ENCODE measurements at regions not wholly inside any gene's neighbourhood (a gene's known extent, or its start where the extent isn't known, plus 50 kb on each side); places are given as distances from the start of the nearest gene placed in this dataset.

DNA sequence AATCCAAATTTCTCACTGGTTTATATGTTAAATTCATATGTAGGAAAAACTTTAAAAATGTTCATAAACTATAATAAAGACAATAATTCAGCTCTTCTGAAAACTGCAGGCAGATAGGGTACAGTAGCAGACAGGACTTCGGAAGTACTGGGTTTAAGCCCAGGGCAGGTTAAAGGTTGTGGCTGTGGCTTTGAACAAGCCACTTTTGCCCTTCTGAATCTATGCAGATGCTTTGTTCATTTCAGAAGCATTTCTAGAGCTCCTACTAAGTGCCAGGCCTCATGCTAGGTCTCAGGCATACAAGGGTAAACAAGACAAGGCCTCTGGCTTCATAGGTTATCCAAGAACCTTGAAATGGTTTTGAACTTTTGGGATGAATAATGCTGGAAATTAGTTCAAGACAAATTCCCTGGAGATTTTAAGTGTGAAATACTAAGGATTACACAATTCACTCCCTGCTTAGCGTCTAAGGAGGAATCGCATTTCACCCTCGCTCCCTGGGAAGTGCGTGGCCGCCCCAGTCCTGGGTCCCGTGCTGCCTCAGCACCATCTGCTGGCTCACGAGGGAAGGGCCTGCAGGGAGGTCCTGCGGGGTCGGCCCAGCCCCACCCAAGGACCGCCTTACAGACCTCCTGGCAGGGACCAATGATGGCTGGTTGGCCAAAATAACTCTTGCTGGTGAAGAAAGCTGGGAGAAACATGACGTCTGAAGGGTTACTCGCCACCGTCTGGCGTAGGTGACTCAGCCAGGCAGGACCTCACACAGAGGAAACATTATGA, 67.7 kb upstream of the L3MBTL4 start:
- no peaks in the 10 kb centered on the region for H3K36me3 Mint-ChIP-seq (ENCODE audit: unreplicated experiment)
- H3K9me3 Mint-ChIP-seq (ENCODE audit: unreplicated experiment): no peaks in the 10 kb centered on the region
- peaks cover 4% of the 10 kb centered on the region for H3K4me1 Mint-ChIP-seq (ENCODE audit: unreplicated experiment)
- H3K4me3 Mint-ChIP-seq (ENCODE audit: unreplicated experiment): no peak overlapping the region
- H3K27ac Mint-ChIP-seq (ENCODE audit: unreplicated experiment): no peak overlapping the region
- TF ChIP-seq, protein P1, sequence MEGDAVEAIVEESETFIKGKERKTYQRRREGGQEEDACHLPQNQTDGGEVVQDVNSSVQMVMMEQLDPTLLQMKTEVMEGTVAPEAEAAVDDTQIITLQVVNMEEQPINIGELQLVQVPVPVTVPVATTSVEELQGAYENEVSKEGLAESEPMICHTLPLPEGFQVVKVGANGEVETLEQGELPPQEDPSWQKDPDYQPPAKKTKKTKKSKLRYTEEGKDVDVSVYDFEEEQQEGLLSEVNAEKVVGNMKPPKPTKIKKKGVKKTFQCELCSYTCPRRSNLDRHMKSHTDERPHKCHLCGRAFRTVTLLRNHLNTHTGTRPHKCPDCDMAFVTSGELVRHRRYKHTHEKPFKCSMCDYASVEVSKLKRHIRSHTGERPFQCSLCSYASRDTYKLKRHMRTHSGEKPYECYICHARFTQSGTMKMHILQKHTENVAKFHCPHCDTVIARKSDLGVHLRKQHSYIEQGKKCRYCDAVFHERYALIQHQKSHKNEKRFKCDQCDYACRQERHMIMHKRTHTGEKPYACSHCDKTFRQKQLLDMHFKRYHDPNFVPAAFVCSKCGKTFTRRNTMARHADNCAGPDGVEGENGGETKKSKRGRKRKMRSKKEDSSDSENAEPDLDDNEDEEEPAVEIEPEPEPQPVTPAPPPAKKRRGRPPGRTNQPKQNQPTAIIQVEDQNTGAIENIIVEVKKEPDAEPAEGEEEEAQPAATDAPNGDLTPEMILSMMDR (IDR thresholded peaks at IDR 0.05): peak; percentile 62
- DNase-seq (ENCODE audit: extremely low spot score, unreplicated experiment): no peak
- H3K27me3 Mint-ChIP-seq (ENCODE audit: unreplicated experiment): peaks cover 15% of the 10 kb centered on the region

DNA sequence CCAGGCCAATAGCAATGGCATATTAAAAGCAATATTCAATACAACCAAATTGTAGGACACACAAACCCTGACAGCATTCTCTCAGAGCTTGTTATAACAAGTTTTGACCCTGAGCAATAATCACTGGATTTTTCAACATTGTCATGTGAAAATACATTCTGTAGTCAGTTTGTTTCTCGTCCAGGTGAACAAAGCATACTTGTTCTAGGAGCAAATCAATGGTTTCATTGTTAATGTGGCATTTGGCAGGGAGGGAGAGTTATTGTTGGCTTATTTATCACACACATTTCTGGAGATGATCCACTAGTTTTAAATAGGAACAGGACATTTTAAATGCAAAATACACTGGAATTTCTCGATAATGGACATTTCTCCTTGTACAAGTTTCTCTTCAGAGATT, 69.9 kb upstream of the L3MBTL4 start:
- TF ChIP-seq, protein P1 (IDR thresholded peaks at IDR 0.05): no peak
- Mint-ChIP-seq H3K27ac (ENCODE audit: unreplicated experiment) (no peak overlapping the region), H3K9me3 (ENCODE audit: unreplicated experiment) (no peaks in the 10 kb centered on the region), H3K4me3 (ENCODE audit: unreplicated experiment) (no peak overlapping the region), H3K36me3 (ENCODE audit: unreplicated experiment) (no peaks in the 10 kb centered on the region), H3K27me3 (ENCODE audit: unreplicated experiment) (peaks cover 11% of the 10 kb centered on the region), H3K4me1 (ENCODE audit: unreplicated experiment) (peaks cover 6% of the 10 kb centered on the region)
- no peak for DNase-seq (ENCODE audit: extremely low spot score, unreplicated experiment)

DNA sequence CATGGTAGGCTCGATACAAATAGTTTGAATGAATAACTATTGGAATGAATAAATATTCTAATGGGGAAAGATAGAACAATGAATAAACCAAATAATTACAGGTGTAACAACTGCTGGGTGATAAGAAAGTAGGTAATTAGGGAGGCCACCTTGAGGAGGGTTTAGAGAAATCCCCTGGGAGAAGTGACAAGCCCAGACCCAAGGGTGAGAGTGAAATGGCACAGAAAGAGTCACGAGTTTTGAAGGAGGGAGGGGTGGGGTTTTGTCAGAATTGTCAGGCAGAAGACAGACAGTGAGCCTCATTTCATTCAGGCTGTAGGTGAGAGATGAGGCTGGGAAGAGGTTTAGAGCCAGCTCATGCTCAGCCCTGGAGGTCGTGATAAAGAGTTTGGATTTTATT, 71.6 kb upstream of the L3MBTL4 start:
- no peak overlapping the region for H3K27ac Mint-ChIP-seq (ENCODE audit: unreplicated experiment)
- no peaks in the 10 kb centered on the region for H3K9me3 Mint-ChIP-seq (ENCODE audit: unreplicated experiment)
- TF ChIP-seq, protein P1 (IDR thresholded peaks at IDR 0.05): no peak
- DNase-seq (ENCODE audit: extremely low spot score, unreplicated experiment): no peak
- no peak overlapping the region for H3K4me3 Mint-ChIP-seq (ENCODE audit: unreplicated experiment)
- peaks cover 11% of the 10 kb centered on the region for H3K27me3 Mint-ChIP-seq (ENCODE audit: unreplicated experiment)
- no peaks in the 10 kb centered on the region for H3K36me3 Mint-ChIP-seq (ENCODE audit: unreplicated experiment)
- peaks cover 6% of the 10 kb centered on the region for H3K4me1 Mint-ChIP-seq (ENCODE audit: unreplicated experiment)

DNA sequence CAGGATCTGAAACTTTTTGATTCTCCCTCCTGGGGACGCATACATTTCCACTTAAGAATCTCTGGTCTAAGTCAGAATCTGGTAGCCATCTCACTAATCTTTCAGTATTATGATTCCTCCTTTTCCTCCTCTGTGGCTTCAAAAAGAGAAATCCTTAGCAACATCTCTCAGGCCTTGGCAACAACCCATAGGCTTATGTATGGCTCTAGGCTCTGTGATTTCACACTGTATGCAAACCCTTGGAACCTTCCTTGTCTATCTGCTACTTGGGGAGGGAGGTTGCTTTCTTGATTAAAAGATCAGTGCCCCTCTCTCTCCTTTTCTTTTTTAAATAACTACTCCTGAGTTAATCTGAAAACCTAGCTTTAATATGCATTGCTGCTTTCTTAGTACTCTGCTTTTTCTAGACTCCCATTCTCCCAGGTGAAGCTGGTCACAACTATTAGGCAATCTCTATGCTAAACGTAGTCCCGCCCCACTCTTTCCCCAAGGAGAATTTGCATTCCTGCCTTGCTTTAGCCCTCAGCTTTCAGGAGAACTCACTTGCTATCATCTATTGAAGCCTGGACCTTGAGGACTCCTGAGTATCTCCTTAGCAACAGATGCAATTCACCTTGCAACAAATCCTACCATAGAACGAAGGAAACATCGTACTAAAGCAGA, 72.2 kb upstream of the L3MBTL4 start:
- no peak overlapping the region for H3K27ac Mint-ChIP-seq (ENCODE audit: unreplicated experiment)
- peaks cover 6% of the 10 kb centered on the region for H3K4me1 Mint-ChIP-seq (ENCODE audit: unreplicated experiment)
- H3K27me3 Mint-ChIP-seq (ENCODE audit: unreplicated experiment): peaks cover 11% of the 10 kb centered on the region
- TF ChIP-seq, protein P1 (IDR thresholded peaks at IDR 0.05): no peak
- H3K36me3 Mint-ChIP-seq (ENCODE audit: unreplicated experiment): no peaks in the 10 kb centered on the region
- H3K9me3 Mint-ChIP-seq (ENCODE audit: unreplicated experiment): no peaks in the 10 kb centered on the region
- H3K4me3 Mint-ChIP-seq (ENCODE audit: unreplicated experiment): no peak overlapping the region
- no peak for DNase-seq (ENCODE audit: extremely low spot score, unreplicated experiment)

DNA sequence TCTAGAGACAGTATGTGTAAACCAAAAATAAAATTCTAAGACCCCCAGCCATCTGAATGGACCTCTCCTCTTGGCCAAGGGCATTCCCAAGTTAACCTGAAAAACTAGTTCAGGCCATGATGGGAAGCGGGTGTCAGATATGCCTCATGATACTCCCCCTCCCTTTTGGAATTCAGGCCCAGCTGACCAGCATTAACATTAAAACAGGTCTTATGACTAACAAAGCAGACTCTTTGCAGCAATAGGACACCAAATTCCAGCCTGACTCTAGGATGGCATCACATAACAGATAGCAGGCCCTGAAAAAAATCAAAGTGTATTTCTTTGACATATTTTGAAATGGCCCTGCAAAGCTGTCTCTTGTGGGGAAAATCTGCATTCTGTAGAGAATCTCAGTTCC, 73.3 kb upstream of the L3MBTL4 start:
- DNase-seq (ENCODE audit: extremely low spot score, unreplicated experiment): no peak
- H3K27me3 Mint-ChIP-seq (ENCODE audit: unreplicated experiment): peaks cover 11% of the 10 kb centered on the region
- H3K4me1 Mint-ChIP-seq (ENCODE audit: unreplicated experiment): peaks cover 2% of the 10 kb centered on the region
- H3K9me3 Mint-ChIP-seq (ENCODE audit: unreplicated experiment): no peaks in the 10 kb centered on the region
- no peak overlapping the region for H3K4me3 Mint-ChIP-seq (ENCODE audit: unreplicated experiment)
- TF ChIP-seq, protein P1 (IDR thresholded peaks at IDR 0.05): no peak
- no peaks in the 10 kb centered on the region for H3K36me3 Mint-ChIP-seq (ENCODE audit: unreplicated experiment)
- no peak overlapping the region for H3K27ac Mint-ChIP-seq (ENCODE audit: unreplicated experiment)
